ENCODE measurements at regions not wholly inside any gene's neighbourhood (a gene's known extent, or its start where the extent isn't known, plus 50 kb on each side); places are given as distances from the start of the nearest gene placed in this dataset.
"Not testable (repeated sequence)": the region's sequence is repeated elsewhere in the genome, so short reads cannot be mapped to it uniquely, and the experiment has no call there.

- not testable (repeated sequence) for TF ChIP-seq STAT5B (CRISPR knock-in tag; IDR thresholded peaks at IDR 0.05); POLR2A (conservative IDR thresholded peaks at IDR 0.05); NR2F6 (CRISPR knock-in tag; IDR thresholded peaks at IDR 0.05); FOXJ3 (CRISPR knock-in tag; IDR thresholded peaks at IDR 0.05); HCFC1 (IDR thresholded peaks at IDR 0.05; ENCODE audit: low read depth, low read length); CTCF (IDR thresholded peaks at IDR 0.05 in 2 of 3, conservative IDR thresholded peaks at IDR 0.05 in 1 of 3; ENCODE audit: insufficient read depth in 2 of 3, low read depth in 1 of 3, low read length in 3 of 3); HNRNPUL1 (IDR thresholded peaks at IDR 0.05; ENCODE audit: low read length); ZNF253 (CRISPR knock-in tag; conservative IDR thresholded peaks at IDR 0.05); ZNF175 (CRISPR knock-in tag; IDR thresholded peaks at IDR 0.05; ENCODE audit: low read depth)
Measured at GRCh38 chr7:39796947-39797346, 153.1 kb upstream of the CDK13 start.

Measured in K562 (cell line).